ENCODE measurements at regions not wholly inside any gene's neighbourhood (a gene's known extent, or its start where the extent isn't known, plus 50 kb on each side); places are given as distances from the start of the nearest gene placed in this dataset.

GRCh38 chr12:87094356-87094755, 838.2 kb upstream of the MGAT4C start:
- no peak for TF ChIP-seq CTCF (IDR thresholded peaks at IDR 0.05)
- no peak for TF ChIP-seq POLR2A (IDR thresholded peaks at IDR 0.05)

All from prostate gland (tissue), 2 donors.